NAMALWA (cell line): ENCODE measurements at regions not wholly inside any gene's neighbourhood (a gene's known extent, or its start where the extent isn't known, plus 50 kb on each side); places are given as distances from the start of the nearest gene placed in this dataset.

Experiments used
- DNase-seq: peaks from one replicate; pipeline ENCODE4 v3.0.0-alpha.2; 2015; ENCODE audit warnings: low spot score

DNA sequence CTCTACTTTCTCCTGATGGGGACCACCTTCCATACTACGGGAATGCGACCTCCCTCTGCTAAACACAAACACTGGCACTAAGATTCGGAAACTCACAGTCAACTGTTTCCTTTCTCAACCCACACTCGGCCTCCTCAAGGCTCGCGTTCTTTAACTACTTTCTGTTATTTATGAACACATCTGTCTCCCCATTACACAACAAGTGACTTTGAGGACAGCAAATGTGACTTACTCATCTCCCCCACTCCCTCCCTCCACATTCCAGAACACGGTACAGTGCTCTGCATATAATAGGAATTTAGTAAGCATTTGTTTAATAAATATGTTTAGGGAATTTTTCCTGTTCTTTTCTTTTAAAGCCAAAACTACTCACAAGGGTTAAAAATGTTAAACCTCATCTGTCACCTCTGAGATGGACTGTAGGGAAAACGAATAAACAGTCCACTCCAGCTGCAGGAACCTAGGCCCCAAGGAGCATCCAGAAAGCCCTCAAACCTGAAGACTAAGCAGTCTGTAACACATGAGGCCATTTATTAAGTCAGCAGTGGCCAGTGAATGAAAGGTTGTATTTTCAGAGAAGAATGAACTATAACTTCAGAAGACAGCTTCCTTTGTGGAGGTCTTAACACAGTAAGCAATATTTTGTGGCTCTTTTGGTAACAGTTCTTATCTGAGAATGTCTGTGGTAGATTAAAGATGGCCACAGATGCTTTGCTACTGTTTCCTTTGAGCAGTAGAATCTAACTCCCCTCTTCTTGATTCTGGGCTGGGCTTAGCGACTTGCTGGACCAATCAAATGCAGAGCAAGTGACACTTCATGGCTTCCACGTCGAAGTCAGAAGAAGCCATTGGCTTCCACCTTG, 209.6 kb upstream of the DTNBP1 start:
- DNase-seq: no peak

DNA sequence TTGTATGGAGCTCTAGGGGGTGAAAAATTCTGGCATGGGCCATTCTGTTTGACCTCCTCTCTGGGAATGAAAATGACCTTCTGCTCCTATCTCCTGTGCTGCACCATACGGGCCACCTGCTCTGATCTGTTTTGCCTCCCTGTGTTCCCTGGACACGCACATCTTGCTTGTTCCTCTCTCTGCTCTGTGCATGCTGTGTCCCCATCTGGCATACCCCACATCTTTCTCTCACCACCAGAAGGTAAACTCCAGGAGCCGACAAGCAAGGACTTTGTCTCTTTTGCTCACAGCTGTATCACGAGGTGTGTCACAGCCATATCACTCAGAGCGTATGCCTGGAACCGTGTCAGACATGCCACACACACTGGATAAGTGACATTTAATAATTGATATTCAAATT, 208.4 kb upstream of the DTNBP1 start:
- no peak for DNase-seq

DNA sequence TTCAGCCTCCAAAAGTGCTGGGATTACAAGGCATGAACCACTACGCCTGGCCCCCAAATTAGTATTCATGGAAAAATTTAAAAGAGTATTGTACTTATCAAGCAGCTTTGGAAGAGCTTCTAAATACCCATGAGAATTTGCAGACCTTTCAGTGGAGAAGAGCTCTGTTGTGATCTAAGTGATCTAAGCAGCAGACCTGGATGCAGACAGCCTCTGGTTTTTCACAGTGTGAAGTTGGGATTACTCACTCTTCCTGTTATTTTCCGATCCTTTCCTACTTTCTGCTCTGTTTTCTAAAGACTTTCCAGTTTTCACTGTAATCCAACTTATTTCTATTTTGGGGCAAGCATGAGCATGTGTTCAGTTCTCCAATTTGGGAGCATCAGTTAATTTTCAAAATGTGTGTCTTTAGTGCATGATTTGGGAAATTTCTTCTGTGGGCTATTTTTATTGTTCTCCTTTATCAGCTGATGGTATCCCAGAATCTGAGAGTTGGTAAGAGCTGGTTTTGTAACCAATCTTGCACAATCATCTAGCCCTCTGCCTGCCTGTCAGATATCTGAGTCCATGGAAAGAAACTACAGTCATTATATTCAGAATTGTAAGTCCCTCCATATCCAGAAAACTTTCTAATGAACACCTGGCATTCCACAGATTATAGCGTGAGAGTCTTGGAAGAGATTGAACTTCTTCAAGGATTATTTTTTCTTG, 207.7 kb upstream of the DTNBP1 start:
- DNase-seq: no peak

DNA sequence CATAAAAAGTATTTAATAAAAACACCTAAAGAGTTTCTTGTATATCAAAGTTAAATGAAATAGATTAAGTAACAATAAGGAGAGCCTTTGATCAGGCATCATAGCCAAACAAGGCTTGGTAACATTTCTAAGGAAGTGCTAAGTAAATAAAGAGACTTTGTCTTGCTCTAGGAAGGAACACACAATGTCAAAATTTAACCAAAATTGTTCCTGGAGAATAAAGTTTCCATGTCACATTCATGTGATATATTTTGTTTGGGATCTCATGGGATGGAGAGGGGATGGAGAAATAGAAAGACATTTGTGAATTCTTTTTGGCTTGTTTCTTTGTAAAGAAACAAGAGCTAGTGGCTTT, 201.9 kb upstream of the DTNBP1 start:
- no peak for DNase-seq

DNA sequence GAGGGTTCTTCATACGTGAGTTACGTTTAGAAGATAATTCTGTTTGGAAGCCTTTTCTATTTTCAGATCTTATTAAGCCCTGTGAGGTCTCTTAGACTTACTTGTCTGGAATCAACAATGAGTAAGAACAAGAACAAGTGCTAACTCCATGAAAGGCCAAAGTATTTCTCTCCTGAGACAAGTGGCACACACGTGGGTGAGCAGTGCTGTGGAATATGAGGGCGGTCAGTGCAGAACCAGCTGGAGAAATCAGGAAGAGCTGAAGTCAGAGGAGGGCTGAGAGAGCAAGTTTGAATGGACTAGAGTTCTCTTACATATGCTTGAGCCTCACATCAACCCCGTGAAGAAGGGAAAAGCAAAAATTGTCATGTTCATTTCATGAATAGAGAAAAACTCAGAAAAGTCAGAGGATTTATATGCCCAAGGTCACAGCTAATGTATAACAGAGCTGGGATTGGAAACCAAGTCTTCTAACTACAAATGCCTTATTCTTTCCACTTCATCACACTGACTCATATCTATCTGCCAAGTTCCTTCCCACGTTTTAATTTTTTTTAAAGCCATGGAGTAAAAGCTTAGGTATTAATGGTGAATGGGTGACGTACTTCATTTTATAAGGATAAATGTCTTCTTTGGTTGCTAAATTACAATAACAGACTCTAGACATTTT, 201.3 kb upstream of the DTNBP1 start:
- no peak for DNase-seq

DNA sequence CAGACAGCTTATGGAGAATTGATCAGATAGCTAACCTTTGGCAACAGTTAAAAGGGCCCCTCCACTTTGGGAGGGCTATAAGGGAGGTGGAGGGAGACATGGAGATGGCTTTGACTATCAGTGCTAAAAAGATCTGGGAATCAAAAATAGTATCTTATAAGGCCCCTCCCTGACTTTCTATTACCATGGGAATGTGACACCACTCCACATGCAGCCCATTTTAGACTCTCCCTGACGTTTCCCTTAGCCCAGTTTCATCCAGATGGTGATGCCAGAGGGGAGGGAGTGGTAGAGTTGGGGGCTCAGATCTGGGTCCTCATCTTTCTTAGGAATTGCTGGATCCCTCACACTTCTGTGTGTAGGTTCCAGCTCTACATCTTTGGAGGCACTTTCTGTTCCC, 200.0 kb upstream of the DTNBP1 start:
- no peak for DNase-seq

DNA sequence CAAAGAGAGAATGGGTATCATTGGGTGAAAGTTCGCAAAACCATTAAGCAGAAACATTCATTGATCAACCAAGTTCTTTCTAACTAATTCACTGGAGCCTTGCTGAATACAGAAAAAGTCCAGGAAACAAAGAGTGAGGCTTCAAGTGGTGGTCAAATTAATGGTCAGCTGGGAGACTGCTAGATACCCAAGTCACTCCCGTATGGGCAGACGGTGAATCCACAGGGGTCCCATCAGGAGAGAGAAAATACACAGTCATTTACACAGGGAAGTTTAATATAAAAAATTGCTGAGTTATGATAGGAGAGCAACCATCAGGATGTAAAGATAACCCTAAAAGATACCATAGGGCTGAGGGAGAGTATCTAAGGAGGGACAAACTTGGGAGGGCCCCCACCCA, 198.7 kb upstream of the DTNBP1 start:
- DNase-seq: no peak

DNA sequence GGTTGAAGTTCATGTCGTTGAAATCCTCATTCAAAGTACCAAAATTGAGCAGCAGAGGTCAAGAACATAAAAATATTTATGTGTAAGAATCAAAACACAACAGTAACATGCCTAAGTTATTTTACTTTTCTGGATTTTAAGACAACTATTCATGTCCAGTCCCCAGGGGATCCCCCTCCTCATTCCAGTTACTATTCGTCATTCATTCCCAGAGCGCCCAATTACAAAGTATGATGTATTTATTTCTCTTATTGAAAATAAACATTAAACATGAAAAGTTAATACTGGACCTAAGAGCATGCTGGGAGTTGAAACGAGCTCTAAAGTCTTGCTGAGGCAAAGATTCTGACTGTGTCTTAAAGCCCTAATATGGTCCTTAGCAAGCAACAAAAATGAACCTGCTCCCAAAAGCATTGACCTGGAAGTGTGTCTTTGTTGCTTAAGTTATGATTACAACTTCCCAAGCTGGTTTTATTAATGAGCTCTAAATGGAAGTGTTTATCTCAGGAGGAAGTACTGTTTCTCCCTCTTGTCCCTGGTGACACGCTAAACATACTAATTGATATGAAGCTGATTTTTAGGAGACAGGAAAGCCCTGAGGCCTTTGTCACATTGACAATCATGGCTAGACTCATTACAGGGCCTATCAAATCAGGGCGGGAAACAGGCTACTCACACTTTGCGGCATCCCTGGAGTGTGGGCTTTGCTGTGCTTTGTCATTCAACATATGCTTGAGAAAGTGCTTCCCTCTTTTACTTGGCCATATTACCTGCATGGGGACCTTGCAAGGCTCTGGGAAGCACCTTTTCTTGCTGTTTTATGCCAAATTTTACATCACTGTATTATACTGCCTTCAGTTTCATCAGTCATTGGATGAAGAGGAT, 192.2 kb upstream of the DTNBP1 start:
- DNase-seq: no peak

DNA sequence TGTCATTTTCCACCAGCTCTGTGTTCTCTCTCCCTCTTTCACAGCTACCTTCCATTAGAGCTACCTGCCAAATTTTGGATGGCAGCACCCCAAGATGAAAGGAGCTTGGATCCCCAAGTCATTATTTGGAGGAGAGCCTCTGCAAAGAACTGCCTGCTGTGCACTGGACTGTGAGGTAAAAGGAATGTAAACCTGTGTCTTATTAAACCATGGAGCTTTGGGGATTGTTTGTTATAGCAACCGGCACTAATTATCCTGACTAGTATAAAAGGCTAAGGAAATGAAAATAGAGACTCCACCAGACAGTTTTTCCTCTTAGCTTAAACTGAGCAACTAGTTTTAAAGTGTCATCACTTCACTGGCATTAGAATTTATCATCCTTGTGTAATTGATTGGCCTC, 191.6 kb upstream of the DTNBP1 start:
- no peak for DNase-seq

DNA sequence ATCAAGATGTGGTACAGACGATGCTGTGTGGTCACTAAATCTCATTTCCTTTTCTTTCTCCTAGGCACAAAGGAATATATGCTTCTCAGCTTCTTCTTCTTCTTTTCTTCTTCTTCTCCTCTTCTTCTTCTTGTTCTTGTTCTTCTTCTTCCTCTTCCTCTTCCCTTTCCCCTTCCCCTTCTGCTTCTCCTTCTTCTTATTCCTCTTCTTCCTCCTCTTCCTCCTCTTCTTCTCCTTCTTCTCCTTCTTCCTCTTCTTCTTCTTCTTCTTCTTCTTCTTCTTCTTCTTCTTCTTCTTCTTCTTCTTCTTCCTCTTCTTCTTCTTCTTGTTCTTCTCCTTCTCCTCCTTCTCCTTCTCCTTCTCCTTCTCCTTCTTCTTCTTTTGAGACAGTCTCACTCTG, 190.4 kb upstream of the DTNBP1 start:
- no peak for DNase-seq

DNA sequence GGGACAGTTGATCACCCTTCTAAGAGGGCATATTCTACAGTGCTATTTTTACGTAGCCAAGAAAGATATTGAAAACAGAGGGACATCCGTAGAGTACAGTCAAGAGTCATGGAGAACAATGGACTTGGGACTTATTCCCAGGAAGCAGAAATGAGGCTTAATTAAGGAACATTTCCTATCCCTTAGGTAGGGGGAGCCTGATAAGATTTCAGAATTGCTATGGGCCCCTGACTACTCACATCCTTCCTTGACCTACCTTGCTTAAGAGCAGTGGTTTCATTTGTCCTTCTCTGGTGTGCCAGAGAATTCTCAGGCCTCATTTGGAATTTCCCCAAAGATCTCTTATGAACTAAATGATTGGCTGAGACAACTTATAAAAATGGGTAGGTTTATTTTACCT, 189.5 kb upstream of the DTNBP1 start:
- DNase-seq: no peak

DNA sequence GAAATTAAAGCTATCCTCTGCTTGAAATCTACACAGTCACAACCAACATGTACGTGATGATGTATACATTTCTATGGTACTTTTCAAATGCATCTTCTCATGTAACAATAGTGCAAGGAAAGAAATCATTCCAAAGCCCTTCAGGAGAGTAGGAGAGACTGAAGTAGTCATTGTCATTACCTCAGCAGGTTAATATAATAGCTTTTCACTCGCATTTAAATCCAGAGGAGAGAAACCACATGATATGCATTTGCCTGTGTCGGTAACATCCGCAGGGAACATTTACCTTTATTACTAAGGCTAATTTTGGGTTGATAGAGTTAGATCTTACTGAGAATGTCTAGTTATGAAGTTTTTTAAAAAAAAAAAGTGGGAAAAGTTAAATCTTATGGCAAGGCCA, 186.6 kb upstream of the DTNBP1 start:
- DNase-seq: no peak

DNA sequence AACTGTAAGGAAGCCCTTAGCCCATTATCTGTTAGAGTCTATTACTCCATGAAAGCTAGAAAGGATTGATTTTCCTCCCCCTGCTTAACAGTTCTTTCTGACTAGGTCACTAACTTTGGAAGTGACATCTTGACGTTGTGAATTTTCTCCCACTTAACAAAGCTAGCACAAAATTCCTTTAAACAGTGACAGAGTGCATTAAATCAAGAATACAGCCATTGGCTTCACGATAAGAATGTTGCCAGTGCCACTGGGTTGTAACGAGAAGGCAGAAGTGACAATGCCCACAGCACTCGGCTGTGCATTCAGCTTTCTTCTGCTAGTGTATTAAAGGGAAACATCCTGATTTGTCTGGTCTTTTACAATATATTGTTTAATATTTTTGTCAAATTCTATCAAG, 182.7 kb upstream of the DTNBP1 start:
- no peak for DNase-seq

DNA sequence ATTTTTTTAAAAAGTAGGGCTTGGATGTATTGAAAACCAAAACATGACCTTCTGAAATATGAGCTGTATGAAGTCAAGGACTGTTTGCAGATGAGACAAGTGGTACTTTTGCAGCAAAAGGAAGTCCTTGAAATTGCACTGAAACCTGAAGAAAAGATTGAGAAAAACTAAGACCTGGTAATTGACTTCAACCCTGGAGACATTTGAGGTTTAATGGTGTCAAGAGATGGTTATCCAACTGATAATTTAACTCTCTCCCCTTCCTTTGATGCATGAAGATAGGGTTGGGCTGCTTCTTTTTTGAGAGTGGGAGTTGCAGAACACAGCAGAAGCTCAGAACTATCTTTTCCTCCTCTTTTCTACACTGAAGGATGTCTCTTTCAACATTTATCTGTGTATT, 180.9 kb upstream of the DTNBP1 start:
- no peak for DNase-seq

DNA sequence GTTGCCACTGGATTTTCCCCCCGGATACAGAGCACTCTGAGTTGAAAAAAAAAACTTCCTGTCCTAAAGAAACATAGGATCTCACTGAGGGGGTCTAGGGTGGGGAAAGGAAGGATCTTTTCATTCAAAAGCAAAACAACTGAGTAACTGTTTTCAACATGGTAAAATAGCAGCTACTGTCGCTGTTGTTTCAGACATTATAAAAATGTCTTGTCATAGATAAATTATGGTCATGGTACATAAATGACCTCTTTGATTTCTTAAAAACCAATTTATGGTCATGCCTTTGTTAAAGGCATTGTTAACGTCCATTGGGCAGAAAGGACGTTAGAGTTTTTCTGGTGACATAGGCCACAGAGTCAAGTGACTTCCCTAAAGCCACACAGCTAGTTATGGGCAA, 180.4 kb upstream of the DTNBP1 start:
- DNase-seq: no peak

DNA sequence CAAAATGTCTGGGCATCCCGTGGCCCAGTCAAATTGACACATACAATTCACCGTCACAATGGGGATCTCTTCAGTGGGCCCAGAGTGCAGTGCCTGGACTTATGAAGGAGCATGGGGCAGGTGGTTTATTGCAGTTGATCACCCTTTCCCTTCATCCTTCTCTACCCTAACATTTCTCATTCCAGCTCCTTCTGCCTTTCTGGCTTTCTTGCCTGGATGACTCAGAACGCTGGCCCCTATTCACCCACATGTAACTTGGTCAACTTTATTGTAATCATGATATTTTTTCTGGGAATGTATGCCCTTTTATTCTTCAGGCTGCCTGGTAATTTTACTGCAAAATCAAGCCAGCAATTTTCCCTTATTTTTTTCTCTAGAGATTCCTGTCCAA, 179.9 kb upstream of the DTNBP1 start:
- DNase-seq: no peak

DNA sequence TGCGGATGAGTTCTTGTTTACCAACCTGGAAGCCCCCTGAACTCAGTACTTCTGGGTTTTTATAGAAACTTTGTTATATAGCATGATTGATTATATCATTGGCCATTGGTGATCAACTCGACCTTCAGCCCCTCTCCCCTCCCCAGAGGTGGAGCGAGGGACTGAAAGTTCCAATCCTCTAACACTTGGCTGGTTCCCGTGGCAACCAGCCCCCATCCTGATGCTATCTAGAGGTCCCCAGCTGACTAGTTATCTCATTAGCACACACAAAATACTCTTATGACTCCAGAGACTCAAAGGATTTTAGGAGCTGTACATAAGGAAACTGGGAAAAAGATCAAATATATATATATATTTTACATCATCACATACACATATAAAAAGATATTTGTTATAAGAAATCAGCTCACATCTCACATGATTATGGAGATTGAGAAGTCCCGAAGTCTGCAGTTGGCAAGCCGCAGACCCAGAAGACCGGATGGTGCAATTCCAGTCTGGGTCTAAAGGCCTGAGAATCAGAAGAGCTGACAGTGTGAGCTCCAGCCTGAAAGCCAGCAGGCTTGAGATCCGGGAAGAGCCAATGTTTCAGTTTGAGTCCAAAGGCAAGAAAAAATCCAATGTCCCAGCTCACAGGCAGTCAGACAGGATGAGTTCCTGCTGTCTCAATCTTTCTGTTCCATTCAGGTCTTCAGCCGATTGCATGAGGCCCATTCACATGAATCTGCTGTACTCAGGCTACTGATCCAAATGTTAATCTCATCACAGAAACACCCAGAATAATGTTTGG, 179.3 kb upstream of the DTNBP1 start:
- DNase-seq: no peak

DNA sequence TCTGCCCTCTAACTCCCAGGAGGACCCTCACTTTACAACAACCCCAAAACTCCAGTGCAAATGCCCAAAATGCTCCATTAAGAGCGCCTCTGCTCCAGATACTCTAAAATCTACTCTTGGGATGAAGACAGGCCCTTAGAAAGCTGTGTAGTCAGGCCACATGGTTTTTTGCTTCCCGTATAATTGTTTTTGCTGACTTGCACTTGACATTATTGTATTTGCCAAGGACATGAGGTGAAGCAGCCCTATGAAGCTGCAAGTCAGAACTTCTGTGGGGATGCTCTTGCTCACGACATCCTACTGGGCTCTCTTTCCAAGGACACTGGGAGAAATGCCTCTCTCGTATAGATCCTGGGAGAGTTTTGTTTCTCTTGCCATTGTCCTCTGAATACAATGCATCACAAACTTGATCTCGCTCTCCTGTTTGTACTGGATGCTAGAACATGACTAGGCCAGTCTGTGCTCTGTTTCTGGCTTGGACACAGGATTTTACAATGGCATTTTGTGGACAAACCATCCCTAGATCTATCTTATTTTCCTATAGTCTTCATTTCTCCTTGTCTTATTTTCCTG, 177.2 kb upstream of the DTNBP1 start:
- no peak for DNase-seq

DNA sequence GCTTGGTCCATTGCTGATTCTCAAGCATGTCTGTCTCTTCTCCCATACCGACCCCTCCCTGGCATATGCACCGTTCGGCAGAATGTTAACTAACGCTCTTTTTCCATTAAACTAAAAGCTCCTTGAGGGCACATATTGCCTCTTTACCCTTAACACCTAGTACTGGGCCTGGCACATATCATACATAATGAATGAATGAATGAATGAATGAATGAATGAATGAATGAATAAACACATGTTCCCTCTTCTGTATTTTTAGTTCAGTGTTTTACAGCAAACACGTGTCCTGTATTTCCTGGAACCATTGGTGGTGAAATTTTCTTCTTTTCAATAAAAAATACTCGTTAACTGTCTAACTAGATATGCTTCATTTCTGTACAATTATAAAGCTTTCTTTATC, 174.4 kb upstream of the DTNBP1 start:
- DNase-seq: no peak

DNA sequence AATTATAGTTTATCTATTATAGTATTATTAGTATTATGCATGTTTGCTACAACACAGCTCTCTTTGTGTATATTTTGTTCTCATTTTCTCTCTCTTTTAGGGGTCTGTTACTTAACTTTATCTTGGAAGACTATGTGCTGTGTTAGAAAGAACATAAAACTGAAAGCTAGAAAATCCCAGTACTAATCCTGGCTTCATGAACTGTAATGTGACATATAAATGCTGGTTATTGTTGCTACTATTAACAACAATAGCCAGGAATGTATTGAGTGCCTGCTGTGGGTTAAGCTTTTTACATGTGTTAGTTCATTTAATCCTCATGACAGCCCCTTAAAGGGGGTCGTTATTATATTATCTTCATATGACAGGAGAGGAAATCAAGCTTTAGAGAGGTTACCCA, 170.0 kb upstream of the DTNBP1 start:
- no peak for DNase-seq

DNA sequence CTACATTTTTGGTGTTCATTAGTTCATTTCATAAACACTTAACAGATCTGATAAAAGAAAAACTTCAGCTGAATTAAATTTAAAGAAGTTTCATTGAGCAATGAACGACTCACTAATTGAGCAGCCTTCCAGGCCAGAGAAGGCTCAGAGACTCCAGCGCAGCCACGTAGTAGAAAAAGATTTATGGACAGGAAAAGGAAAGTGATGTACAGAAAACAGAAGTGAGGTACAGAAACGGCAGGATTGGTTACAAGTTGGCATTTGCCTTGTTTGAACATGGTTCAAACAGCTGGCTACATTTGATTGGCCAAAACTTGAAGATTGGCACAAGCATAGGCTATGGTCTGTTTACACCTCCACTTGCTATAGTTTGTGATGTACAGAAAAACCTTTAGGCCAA, 166.3 kb upstream of the DTNBP1 start:
- DNase-seq: no peak
